Upper lobe of left lung (tissue), 6 donors: ENCODE measurements at regions not wholly inside any gene's neighbourhood (a gene's known extent, or its start where the extent isn't known, plus 50 kb on each side); places are given as distances from the start of the nearest gene placed in this dataset.

Experiments used
- ATAC-seq, 2 donors: fragments of 200-7000 bp; cut with Tn5 transposase; one replicate each; pipeline ENCODE4 v1.9.1; 2022; ENCODE audit warnings: mild to moderate bottlenecking in 2 of 2, moderate library complexity in 2 of 2; ENCODE audit not compliant: low FRiP score in 2 of 2
- DNase-seq, 2 donors: peaks; one replicate each; pipeline ENCODE4 v3.0.0-alpha.2; 2019 to 2020
- H3K27ac ChIP-seq, 4 donors: fragments of 200-600 bp; sonication (generic); one replicate each; pipeline ENCODE4 v1.5.1; 2016 to 2019
- H3K27me3 ChIP-seq, 4 donors: fragments of 200-600 bp; sonication (generic); one replicate each; pipeline ENCODE4 v1.5.1; 2017 to 2019
- H3K36me3 ChIP-seq, 4 donors: fragments of 200-600 bp; sonication (generic); one replicate each; pipeline ENCODE4 v1.5.1; 2016 to 2019
- H3K4me1 ChIP-seq, 4 donors: fragments of 200-600 bp; sonication (generic); one replicate each; pipeline ENCODE4 v1.5.1; 2018 to 2019
- H3K4me3 ChIP-seq, 4 donors: fragments of 200-600 bp; sonication (generic); one replicate each; pipeline ENCODE4 v1.5.1; 2017 to 2019; ENCODE audit warnings: mild to moderate bottlenecking in 2 of 4, moderate library complexity in 1 of 4
- H3K9me3 ChIP-seq, 4 donors: fragments of 200-600 bp; sonication (generic); one replicate each; pipeline ENCODE4 v1.5.1; 2018 to 2019
- CTCF ChIP-seq, 6 experiments: fragments of 450-650 bp in 4 of 6; fragments of 200-600 bp in 2 of 6; sonication (generic) in 2 of 6; IDR thresholded peaks; one replicate each; pipeline ENCODE4 v1.5.1; 2016 to 2019; ENCODE audit warnings: antibody characterized with exemption in 6 of 6
- EP300 ChIP-seq, 4 donors: sonication (generic); formaldehyde crosslinking; IDR thresholded peaks; one replicate each; pipeline ENCODE4 v1.5.1; 2017; ENCODE audit warnings: antibody characterized with exemption in 4 of 4, control low read depth in 2 of 4
- POLR2A ChIP-seq, 4 donors: fragments of 450-650 bp; IDR thresholded peaks; one replicate each; pipeline ENCODE4 v1.5.1; 2016 to 2017; ENCODE audit warnings: antibody characterized with exemption in 4 of 4, mild to moderate bottlenecking in 2 of 4
- POLR2AphosphoS5 ChIP-seq, 2 donors: sonication (generic); formaldehyde crosslinking; IDR thresholded peaks; one replicate each; pipeline ENCODE4 v1.5.1; 2017; ENCODE audit warnings: antibody characterized with exemption in 2 of 2
- WGBS, 2 donors: methylation state at CpG; one replicate each; pipeline ENCODE4 v1.1.5; 2017 to 2018; 5-methylcytosine and 5-hydroxymethylcytosine counted together
- donor health status: DM: no; HTN: no; CAD: no; lungs with moderate emphysema.
- donor health status: DM: no; HTN: yes; CAD: no; lungs with severe emphysema.

DNA sequence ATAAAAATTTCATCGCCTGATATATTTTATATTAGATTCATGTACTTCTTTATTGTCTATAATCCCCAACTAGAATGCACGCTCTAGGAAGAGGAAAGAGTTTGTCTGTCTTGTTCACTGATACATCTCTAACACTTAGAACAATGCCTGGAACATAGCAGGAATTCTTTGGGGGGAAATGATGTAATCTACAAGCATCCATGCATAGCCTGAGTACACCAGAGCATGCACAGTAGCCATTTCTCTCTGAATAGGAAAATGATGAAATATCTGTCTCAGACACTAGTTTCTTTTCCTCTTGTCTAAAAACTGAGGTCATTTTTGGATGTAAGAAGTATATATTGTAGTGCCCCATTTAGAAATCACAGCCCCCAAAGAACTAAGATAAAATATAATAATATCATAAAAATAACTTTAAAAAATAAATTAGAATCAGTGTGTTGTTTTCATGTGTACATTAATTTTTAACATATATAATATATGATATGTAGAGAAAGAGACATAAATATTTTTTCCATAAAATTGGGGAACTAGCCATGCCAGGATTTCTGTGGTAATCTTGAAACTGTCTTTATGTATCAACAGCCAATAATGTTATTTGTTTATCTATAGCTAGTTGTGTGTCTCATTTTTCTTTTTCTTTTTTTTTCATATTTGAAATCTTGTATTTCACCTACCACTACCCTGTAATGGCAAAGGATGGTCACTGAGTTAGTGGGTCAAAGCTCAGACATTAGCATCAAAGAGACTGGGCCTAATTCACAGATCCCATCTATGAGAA, 155.6 kb upstream of the TMCC3 start:
- 70 to 73% methylated on average over 2 of the region's 2 CpGs for WGBS, 2 donors
- no peak for DNase-seq
- Histone ChIP-seq H3K27me3 (no peaks in the 10 kb centered on the region), H3K27ac (no peak overlapping the region), H3K9me3 (peaks cover 0 to 1% (median 0%) of the 10 kb centered on the region in 4 donors), H3K4me1 (peaks cover 0 to 5% (median 0%) of the 10 kb centered on the region in 4 donors), H3K36me3 (no peaks in the 10 kb centered on the region), H3K4me3 (no peak overlapping the region)
- ATAC-seq: peak in 1 of 2 donors; percentile 46
- TF ChIP-seq EP300 (IDR thresholded peaks at IDR 0.05) (no peak), CTCF (IDR thresholded peaks at IDR 0.05) (no peak), POLR2A (IDR thresholded peaks at IDR 0.05) (no peak), POLR2AphosphoS5 (IDR thresholded peaks at IDR 0.05) (no peak)

GRCh38 chr12:94803939-94804338, 153.6 kb upstream of the TMCC3 start:
- no peak for DNase-seq
- TF ChIP-seq POLR2AphosphoS5 (IDR thresholded peaks at IDR 0.05) (no peak), EP300 (IDR thresholded peaks at IDR 0.05) (no peak), CTCF (IDR thresholded peaks at IDR 0.05) (no peak), POLR2A (IDR thresholded peaks at IDR 0.05) (no peak)
- Histone ChIP-seq H3K27me3 (no peaks in the 10 kb centered on the region), H3K4me1 (peaks cover 0 to 5% (median 0%) of the 10 kb centered on the region in 4 donors), H3K4me3 (no peak overlapping the region), H3K27ac (no peak overlapping the region), H3K9me3 (no peaks in the 10 kb centered on the region), H3K36me3 (no peaks in the 10 kb centered on the region)
- no peak for ATAC-seq
- 66 to 73% methylated on average over 4 of the region's 4 CpGs for WGBS, 2 donors

- TF ChIP-seq EP300 (IDR thresholded peaks at IDR 0.05) (no peak), POLR2AphosphoS5 (IDR thresholded peaks at IDR 0.05) (no peak), CTCF (IDR thresholded peaks at IDR 0.05) (no peak), POLR2A (IDR thresholded peaks at IDR 0.05) (no peak)
- H3K9me3 ChIP-seq: no peaks in the 10 kb centered on the region
- no peak for ATAC-seq
- DNase-seq: no peak
- H3K4me3 ChIP-seq: no peak overlapping the region
- WGBS, 2 donors: 70 to 81% methylated on average over 3 of the region's 3 CpGs
- no peak overlapping the region for H3K27ac ChIP-seq
- H3K27me3 ChIP-seq: no peaks in the 10 kb centered on the region
- no peaks in the 10 kb centered on the region for H3K36me3 ChIP-seq
- H3K4me1 ChIP-seq: peaks cover 0 to 5% (median 0%) of the 10 kb centered on the region in 4 donors
These were observed 152.4 kb upstream of the TMCC3 start for GRCh38 chr12:94802796-94803195.

GRCh38 chr12:94801745-94802144, 151.4 kb upstream of the TMCC3 start:
- no peak for ATAC-seq

More at GRCh38 chr12:94801745-94802144, 151.4 kb upstream of the TMCC3 start:
- H3K36me3 ChIP-seq: no peaks in the 10 kb centered on the region
- H3K27ac ChIP-seq: no peak overlapping the region
- H3K4me3 ChIP-seq: no peak overlapping the region
- H3K4me1 ChIP-seq: peaks cover 0 to 5% (median 0%) of the 10 kb centered on the region in 4 donors
- no peaks in the 10 kb centered on the region for H3K9me3 ChIP-seq
- TF ChIP-seq CTCF (IDR thresholded peaks at IDR 0.05) (no peak), EP300 (IDR thresholded peaks at IDR 0.05) (no peak), POLR2A (IDR thresholded peaks at IDR 0.05) (no peak), POLR2AphosphoS5 (IDR thresholded peaks at IDR 0.05) (no peak)
- H3K27me3 ChIP-seq: no peaks in the 10 kb centered on the region
- WGBS, 2 donors: 90 to 95% methylated on average over 4 of the region's 4 CpGs
- DNase-seq: no peak
